HG02642 (cell line): ENCODE measurements at regions not wholly inside any gene's neighbourhood (a gene's known extent, or its start where the extent isn't known, plus 50 kb on each side); places are given as distances from the start of the nearest gene placed in this dataset.

Experiments used
- ATAC-seq: cut with Tn5 transposase; IDR thresholded peaks from one replicate; pipeline ENCODE4 v1.9.1; 2021; ENCODE audit warnings: mild to moderate bottlenecking; ENCODE audit not compliant: unreplicated experiment, poor library complexity

DNA sequence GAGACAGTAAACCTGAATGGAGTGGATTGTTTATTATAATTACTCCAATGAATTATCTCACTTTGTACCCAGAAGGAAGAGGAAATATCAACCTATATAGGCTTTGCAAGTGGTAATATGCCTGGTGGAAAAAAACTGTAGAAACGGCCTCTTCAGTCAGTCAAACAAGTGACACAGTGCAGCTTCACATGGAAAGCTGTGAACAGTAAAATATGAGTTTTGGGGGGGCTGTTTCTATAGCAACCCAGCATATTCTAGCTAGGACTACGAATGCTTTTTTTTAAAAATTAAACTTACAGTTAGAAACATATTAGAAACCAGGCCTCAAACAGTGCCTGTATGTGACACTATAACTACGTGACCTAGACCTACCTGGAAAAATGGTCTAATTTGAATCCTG is 150.1 kb downstream of the PPP1R2C start:
- ATAC-seq: no peak

GRCh38 chrX:42624524-42624923 is 153.4 kb downstream of the PPP1R2C start:
- no peak for ATAC-seq

GRCh38 chrX:42619068-42619467 is 158.9 kb downstream of the PPP1R2C start:
- ATAC-seq: no peak

DNA sequence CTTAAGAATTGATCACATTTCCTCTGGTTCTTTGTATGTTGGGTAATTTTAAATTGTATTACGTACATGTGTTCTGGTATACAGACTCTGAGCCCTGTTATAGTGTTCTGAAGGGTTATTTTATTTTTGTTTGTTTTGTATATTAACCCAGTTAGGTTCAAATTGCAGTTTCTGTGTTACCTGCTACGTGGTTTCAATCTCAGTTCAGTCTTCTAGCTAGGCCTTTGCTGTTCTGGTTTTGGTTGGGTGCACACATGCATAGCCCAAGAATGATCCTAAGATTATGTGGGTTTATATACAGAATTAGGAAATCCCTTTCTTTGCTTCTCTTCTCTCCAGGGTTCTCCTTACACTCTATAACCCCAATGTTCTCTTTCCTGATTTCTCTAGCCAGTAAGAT is 161.0 kb downstream of the PPP1R2C start:
- no peak for ATAC-seq

- ATAC-seq: no peak
Measured at GRCh38 chrX:42615161-42615563, 162.8 kb downstream of the PPP1R2C start.

DNA sequence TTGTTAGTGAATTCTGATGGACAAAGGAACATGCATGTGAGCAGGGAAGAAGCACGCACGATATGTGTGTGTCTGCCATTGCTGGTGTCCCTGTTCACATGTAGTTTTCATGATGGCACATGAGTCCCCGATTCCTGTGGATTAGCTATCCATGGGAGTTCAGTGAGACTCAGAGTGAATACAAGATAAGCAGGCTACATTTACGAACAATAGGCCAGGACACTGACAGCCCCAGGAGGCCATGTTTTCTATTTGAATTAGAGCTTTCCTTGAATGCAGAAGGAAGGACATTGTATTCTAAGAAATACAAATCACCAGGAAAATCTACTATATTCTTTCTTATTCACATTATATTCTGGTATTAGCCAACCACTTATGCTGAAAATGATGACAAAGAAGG is 171.4 kb downstream of the PPP1R2C start:
- ATAC-seq: no peak

GRCh38 chrX:42604302-42604701 is 173.7 kb downstream of the PPP1R2C start:
- no peak for ATAC-seq

- no peak for ATAC-seq
Measured at GRCh38 chrX:42603016-42603415, 174.9 kb downstream of the PPP1R2C start.

- ATAC-seq: no peak
Measured at GRCh38 chrX:42602566-42602965, 175.4 kb downstream of the PPP1R2C start.

DNA sequence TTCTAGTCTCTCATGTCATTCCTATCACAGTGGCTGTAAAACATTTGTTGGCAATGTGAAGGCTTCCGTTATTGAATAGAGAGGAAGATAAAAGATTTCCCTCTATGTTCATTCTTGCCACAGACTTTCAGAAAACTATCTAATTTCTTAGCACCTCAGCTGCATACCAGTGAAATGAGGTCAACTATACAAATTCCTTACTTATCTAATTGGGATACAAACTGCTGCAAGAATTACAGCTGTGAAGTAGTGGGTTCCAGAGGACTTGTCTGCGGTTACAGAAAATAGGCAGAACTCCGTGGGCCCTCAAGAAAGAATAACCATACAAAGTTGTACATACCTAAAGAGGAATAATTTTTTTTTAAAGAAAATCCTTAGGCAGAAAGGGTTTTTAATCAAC is 175.8 kb downstream of the PPP1R2C start:
- no peak for ATAC-seq

DNA sequence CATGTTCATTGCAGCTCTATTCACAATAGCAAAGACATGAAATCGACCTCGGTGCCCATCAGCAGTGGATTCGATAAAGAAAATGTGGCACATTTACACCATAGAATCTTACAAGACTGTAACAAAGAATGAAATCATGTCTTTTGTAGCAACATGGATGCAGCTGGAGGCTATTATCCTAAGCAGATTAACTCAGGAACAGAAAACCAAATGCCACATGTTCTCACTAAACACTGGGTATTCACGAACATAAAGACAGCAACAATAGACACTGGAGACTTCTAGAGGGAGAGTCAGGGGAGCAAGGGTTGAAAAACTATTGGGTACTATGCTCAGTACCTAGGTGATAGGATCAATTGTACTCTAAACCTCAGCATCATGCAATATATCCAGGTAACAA is 180.5 kb downstream of the PPP1R2C start:
- ATAC-seq: no peak

- ATAC-seq: no peak
Measured at GRCh38 chrX:42585842-42586621, 191.9 kb downstream of the PPP1R2C start.

GRCh38 chrX:42577936-42578470 is 200.0 kb downstream of the PPP1R2C start:
- no peak for ATAC-seq

DNA sequence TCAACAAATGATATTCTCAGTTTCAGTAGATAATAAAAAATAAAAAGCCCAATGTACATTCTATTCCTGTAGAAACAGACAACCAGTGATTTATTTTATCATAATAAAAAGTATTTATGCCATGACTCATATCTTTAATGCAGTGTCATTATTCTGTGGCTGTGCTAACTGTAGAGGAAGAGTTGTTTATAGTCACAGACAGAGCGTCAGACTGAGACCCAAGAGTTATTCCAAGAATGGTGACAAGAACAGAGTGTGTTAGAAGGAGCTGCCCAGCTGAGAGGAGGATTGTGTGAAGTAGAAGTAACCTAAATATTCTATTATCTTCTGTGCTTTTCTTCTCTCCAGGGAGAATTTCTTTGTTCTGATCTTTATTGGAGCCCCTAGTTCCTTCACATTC is 210.7 kb downstream of the PPP1R2C start:
- ATAC-seq: no peak

GRCh38 chrX:42565739-42566138 is 212.2 kb downstream of the PPP1R2C start:
- no peak for ATAC-seq

GRCh38 chrX:42546800-42547199 is 231.2 kb downstream of the PPP1R2C start:
- ATAC-seq: no peak

DNA sequence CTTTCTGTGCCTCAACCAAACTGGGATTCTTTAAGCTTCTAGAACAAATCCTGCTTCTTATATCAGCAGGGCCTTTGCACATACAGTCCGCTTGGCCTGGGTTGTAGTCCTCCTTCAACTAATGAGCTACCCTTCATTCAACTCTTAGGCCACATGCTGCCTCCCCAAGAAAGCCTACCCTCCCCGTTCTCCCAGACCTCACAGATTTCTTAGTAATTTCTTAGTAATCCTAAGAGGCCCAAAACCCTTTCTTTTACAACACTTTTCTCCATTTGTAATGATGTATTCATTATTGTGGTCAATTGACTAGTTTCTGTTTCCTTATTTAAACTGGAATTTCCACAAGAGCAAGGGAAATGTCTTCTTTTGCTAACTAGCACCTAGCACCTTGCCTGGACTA is 233.1 kb downstream of the PPP1R2C start:
- ATAC-seq: no peak

DNA sequence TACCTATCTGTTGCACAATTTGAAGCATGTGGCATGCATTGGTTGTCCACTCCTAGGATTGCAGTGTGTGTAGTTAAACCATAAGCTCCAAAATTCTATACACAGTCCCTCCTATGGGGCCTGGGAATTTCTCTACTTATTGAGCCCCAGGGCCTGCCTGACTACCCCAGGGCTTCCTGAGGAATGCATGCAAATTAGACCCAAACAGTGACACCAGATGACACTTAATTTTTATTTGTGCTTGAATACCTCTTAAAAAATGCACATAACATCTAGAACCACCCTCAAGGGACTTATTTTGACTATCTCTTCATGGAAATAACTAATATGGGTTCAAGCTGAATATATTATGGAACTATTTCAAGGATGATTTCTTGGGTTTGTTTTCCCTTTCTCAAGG is 236.4 kb downstream of the PPP1R2C start:
- ATAC-seq: no peak

GRCh38 chrX:42540146-42540545 is 237.8 kb downstream of the PPP1R2C start:
- ATAC-seq: no peak

GRCh38 chrX:42538405-42538804 is 239.6 kb downstream of the PPP1R2C start:
- no peak for ATAC-seq

- ATAC-seq: no peak
Measured at GRCh38 chrX:42536286-42536685, 241.7 kb downstream of the PPP1R2C start.

- ATAC-seq: no peak
Measured at GRCh38 chrX:42535233-42535632, 242.7 kb downstream of the PPP1R2C start.
